ENCODE measurements at regions not wholly inside any gene's neighbourhood (a gene's known extent, or its start where the extent isn't known, plus 50 kb on each side); places are given as distances from the start of the nearest gene placed in this dataset.
"Not testable (repeated sequence)": the region's sequence is repeated elsewhere in the genome, so short reads cannot be mapped to it uniquely, and the experiment has no call there.

DNA sequence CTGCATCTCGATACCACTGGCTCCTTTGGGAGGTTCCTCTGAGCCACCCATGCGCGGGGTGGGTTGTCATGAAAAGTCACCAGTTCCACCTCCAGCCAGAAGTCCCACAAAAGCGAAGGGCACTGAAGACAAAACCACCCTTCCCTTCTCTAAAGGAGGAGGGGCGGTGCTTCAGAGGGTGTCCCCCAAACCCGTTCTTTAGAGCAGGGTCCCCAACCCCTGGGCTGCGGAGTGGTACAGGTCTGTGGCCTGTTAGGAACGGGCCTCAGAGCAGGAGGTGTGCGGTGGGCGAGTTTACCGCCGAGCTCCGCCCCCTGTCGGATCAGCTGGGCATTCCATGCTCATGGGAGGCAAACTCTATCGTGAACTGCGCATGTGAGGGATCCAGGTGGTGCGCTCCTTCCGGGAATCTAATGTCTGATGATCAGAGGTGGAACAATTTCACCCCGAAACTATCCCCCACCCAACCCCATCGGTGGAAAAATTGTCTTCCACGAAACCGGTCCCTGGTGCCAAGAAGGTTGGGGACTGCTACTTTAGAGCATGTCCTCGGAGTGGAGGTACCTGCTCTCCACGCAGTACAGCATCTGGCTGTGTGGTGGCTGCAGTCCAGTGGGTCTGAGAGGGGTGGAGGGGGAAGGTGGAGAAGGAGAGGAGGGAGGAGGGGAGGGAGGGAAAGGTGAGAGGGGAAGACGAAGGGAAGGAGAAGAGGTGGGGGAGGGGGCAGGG is 72.9 kb upstream of the SEPTIN5 start:
- no peak for DNase-seq (ENCODE audit: low read depth)

GRCh38 chr22:19641983-19642451 is 72.3 kb upstream of the SEPTIN5 start:
- DNase-seq (ENCODE audit: low read depth): no peak

- DNase-seq (ENCODE audit: low read depth): no peak
Measured at GRCh38 chr22:19643448-19644313, 70.6 kb upstream of the SEPTIN5 start.

- no peak for DNase-seq (ENCODE audit: low read depth)
Measured at GRCh38 chr22:19644314-19645223, 69.7 kb upstream of the SEPTIN5 start.

- no peak for DNase-seq (ENCODE audit: low read depth)
Measured at GRCh38 chr22:19645391-19645790, 68.9 kb upstream of the SEPTIN5 start.

DNA sequence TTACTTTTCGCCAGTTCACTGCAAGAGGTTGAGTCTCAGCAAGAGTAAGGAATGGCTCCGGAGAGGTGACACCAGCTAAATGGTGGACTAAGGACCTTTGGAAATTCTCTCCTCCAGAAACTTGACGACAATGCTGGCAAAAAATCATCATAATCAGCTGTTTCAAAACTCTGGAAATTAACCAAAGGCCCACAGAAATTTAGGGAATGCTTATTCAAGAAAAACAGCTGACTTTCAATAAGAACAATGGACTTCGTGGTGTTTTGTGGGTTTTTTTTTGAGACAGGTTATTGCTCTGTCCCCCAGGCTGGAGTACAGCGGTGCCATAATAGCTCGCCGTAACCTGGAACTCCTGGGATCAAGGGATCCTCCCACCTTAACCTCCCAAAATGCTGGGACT is 68.4 kb upstream of the SEPTIN5 start:
- no peak for DNase-seq (ENCODE audit: low read depth)

GRCh38 chr22:19646383-19646782 is 67.9 kb upstream of the SEPTIN5 start:
- DNase-seq (ENCODE audit: low read depth): no peak

DNA sequence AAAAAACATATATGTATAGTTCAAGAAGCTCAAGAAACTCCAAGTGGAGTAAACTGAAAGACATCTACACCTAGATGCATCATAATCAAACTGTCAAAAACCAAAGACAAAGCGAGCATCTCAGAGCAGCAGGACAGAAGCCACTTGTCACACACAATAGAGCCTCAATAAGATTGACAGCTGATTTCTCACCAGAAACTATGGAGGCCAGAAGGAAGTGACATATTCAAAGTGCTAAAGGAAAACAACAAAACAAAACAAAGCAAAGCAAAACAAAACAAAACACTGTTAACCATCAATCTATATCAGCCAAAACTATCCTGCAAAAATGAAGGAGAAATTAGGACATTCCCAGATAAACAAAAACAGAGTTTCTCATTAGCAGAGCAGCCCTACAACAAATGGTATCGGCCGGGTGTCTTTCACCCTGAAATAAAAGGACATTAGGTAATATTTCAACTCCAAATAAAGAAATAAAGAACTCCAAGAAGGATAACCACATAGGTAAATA is 65.8 kb upstream of the SEPTIN5 start:
- DNase-seq (ENCODE audit: low read depth): no peak

DNA sequence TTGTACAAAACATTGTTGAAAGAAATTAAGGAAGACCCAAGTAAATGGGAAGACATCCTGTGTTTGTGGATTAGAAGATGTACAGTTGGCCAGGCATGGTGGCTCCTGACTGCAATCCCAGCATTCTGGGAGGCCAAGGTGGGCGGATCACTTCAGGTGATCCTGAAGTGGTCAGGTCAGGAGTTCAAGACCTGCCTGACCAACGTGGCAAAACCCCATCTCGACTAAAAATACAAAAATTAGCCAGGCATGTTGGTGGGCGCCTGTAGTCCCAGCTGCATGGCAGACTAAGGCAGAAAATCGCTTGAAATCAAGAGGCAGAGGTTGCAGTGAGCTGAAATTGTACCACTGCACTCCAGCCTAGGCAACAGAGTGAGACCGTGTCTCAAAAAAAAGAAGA is 62.0 kb upstream of the SEPTIN5 start:
- DNase-seq (ENCODE audit: low read depth): no peak

DNA sequence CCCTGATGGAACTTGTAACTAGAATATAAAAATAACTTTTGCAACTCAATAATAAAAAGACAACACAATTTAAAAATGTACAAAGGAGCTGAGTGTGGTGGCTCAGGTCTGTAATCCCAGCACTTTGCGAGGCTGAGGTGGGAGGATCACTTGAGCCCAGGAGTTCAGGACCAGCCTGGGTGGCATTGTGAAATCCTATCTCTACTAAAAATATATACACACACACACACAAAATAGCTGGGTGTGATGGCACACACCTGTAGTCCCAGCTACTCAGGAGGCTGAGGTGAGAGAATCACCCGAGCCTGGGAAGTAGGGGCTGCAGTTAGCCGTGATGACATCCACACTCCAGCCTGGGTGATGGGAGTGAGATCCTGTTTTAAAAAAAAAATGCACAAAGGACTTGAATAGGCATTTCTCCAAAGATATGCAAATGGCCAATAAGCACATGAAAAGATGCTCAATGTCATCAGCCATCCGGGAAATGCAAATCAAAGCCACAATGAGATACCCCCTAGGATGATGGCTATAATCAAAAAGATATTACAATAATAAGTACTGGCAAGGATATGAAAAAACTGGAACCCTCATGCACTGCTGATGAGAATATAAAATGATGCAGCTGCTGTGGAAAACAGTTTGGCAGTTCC is 59.8 kb upstream of the SEPTIN5 start:
- DNase-seq (ENCODE audit: low read depth): no peak

- DNase-seq (ENCODE audit: low read depth): no peak
Measured at GRCh38 chr22:19655399-19655798, 58.9 kb upstream of the SEPTIN5 start.

- no peak for DNase-seq (ENCODE audit: low read depth)
Measured at GRCh38 chr22:19656541-19657251, 57.6 kb upstream of the SEPTIN5 start.

DNA sequence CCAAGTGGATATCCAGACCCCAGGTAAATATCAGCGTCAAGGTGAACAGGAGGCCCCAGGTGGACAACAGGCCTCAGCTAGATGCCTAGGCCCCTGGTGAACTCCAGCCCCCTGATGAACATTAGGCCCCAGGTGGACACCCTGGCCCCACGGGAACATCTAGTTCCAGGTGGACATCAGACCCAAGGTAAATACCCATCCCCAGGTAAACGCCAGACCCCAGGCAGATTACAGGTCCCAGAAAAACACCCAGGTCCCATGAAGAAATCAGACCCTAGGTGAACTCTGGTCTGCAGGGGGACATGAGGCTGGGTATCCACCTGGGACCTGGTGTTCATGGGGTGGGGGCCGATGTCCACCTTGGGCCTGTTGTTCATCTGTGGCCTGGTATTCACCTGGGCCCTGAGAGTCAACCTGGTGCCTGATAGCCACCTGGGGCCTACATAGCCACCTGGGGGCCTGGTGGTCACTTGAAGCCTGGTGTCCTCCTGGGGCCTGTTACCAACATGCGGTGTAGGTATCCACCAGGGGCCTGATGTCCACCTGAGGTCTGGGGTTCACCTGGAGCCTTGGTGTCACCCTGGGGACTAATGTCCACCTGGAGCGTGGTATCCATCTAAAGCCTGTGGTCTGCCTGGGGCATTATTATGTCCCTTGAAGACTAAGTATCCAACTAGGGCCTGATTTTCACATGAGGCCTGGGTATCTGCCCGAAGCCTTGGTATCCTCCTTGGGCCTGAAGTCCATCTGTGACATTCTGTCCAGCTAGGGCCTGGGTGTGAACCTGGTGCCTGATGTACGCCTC is 56.8 kb upstream of the SEPTIN5 start:
- DNase-seq (ENCODE audit: low read depth): no peak

- DNase-seq (ENCODE audit: low read depth): no peak
Measured at GRCh38 chr22:19658057-19658966, 56.0 kb upstream of the SEPTIN5 start.

DNA sequence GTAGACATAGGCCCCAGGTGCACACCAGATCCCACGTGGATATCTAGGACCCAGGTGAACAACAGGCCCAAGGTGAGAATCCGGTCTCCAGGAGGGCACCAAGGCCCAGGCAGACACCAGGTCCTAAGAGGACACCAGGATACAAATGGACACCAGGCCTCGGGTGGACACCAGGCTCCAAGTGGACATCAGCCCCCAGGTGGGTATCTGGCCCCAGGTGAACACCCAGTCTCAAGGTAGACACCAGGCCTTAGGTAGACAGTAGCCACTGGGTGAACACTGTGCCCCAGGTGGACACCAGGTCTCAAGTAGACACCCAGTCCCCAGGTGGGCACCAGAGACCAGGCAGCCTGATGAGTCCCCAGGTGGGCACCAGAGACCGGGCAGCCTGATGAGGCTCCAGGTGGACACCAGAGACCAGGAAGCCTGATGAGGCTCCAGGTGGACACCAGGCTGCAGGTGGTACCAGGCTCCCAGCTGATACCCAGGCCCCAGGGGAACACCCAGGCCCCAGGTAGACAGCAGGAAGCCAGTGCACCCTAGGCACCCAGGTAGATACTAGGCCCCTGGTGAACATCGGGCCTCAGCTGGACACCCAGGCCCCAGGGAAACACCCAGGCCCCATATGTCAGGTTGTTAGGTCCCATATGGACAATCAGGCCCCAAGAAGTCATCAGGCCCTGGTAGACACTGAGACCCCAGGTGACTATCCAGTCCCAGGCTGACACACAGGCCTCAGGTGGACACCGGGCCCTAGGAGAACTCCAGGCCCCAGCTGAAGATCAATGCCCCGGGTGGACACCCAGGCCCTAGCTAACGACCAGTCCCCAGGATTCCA is 55.1 kb upstream of the SEPTIN5 start:
- DNase-seq (ENCODE audit: low read depth): no peak

- DNase-seq (ENCODE audit: low read depth): no peak
Measured at GRCh38 chr22:19659805-19660345, 54.4 kb upstream of the SEPTIN5 start.

DNA sequence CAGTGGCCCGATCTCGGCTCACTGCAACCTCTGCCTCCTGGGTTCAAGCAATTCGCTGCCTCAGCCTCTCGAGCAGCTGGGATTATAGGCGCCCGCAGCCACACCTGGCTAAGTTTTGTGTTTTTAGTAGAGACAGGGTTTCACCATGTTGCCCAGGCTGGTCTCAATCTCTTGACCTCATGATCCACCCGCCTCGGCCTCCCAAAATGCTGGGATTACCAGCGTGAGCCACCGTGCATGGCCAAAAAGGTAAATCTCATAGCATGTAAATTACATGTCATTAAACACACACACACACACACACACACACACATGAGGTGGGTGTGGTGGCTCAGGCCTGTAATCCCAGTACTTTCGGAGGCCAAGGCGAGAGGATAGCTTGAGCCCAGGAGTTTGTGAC is 53.7 kb upstream of the SEPTIN5 start:
- not testable (repeated sequence) for DNase-seq (ENCODE audit: low read depth)
